SK-N-MC (cell line): ENCODE measurements at regions not wholly inside any gene's neighbourhood (a gene's known extent, or its start where the extent isn't known, plus 50 kb on each side); places are given as distances from the start of the nearest gene placed in this dataset.

ENCODE experiments used
- EZH2 ChIP-seq: fragments of 200-600 bp; sonication (generic); IDR thresholded peaks from one replicate; pipeline ENCODE4 v1.6.1; 2017; ENCODE audit warnings: antibody characterized with exemption
- FOXP2 ChIP-seq: optimal IDR thresholded peaks from 2 replicates; pipeline ENCODE3; 2011; ENCODE audit warnings: mild to moderate bottlenecking, moderate library complexity; ENCODE audit not compliant: insufficient read depth; ENCODE audit errors: extremely low read length, control extremely low read depth
- POLR2AphosphoS5 ChIP-seq: IDR thresholded peaks from 2 replicates; pipeline ENCODE4 v1.6.1; 2012; ENCODE audit warnings: mild to moderate bottlenecking, low read depth, low read length, borderline replicate concordance

- TF ChIP-seq EZH2 (no peak), POLR2AphosphoS5 (no peak), FOXP2 (no peak)
Observed at GRCh38 chr13:80173224-80173623, 167.7 kb downstream of the SPRY2 start.
